GM18499 (cell line): ENCODE measurements at regions not wholly inside any gene's neighbourhood (a gene's known extent, or its start where the extent isn't known, plus 50 kb on each side); places are given as distances from the start of the nearest gene placed in this dataset.

Experiments
- ATAC-seq: cut with Tn5 transposase; IDR thresholded peaks from one replicate; pipeline ENCODE4 v1.9.1; 2021; ENCODE audit warnings: moderate number of reproducible peaks; ENCODE audit not compliant: insufficient read depth, unreplicated experiment

- no peak for ATAC-seq
These were observed 85.6 kb downstream of the CD8B2 start for GRCh38 chr2:106572541-106573450.

- no peak for ATAC-seq
These were observed 86.6 kb downstream of the CD8B2 start for GRCh38 chr2:106573773-106574172.

GRCh38 chr2:106575955-106576354 is 88.8 kb downstream of the CD8B2 start:
- no peak for ATAC-seq

GRCh38 chr2:106577255-106577651 is 90.1 kb downstream of the CD8B2 start:
- no peak for ATAC-seq

- ATAC-seq, result no peak
These were observed 92.6 kb downstream of the CD8B2 start for GRCh38 chr2:106579750-106580197.

- no peak for ATAC-seq
These were observed 93.1 kb downstream of the CD8B2 start for GRCh38 chr2:106580241-106580640.

GRCh38 chr2:106581328-106581727 is 94.2 kb downstream of the CD8B2 start:
- no peak for ATAC-seq

GRCh38 chr2:106581755-106582147 is 94.6 kb downstream of the CD8B2 start:
- no peak for ATAC-seq

GRCh38 chr2:106582148-106583143 is 95.3 kb downstream of the CD8B2 start:
- ATAC-seq, result no peak

GRCh38 chr2:106584304-106584954 is 97.3 kb downstream of the CD8B2 start:
- no peak for ATAC-seq

- ATAC-seq, result no peak
These were observed 109.7 kb downstream of the CD8B2 start for GRCh38 chr2:106596844-106597243.

GRCh38 chr2:106599540-106599939 is 112.4 kb downstream of the CD8B2 start:
- ATAC-seq, result no peak

- no peak for ATAC-seq
These were observed 114.9 kb downstream of the CD8B2 start for GRCh38 chr2:106602042-106602441.

- no peak for ATAC-seq
These were observed 119.5 kb downstream of the CD8B2 start for GRCh38 chr2:106606652-106607051.

- no peak for ATAC-seq
These were observed 120.2 kb downstream of the CD8B2 start for GRCh38 chr2:106607371-106607770.

GRCh38 chr2:106609780-106610179 is 122.6 kb downstream of the CD8B2 start:
- ATAC-seq, result no peak

- no peak for ATAC-seq
These were observed 127.5 kb downstream of the CD8B2 start for GRCh38 chr2:106614511-106615291.

GRCh38 chr2:106618614-106619013 is 131.4 kb downstream of the CD8B2 start:
- no peak for ATAC-seq

- no peak for ATAC-seq
These were observed 136.3 kb downstream of the CD8B2 start for GRCh38 chr2:106623456-106623855.
